ENCODE measurements at regions not wholly inside any gene's neighbourhood (a gene's known extent, or its start where the extent isn't known, plus 50 kb on each side); places are given as distances from the start of the nearest gene placed in this dataset.

DNA sequence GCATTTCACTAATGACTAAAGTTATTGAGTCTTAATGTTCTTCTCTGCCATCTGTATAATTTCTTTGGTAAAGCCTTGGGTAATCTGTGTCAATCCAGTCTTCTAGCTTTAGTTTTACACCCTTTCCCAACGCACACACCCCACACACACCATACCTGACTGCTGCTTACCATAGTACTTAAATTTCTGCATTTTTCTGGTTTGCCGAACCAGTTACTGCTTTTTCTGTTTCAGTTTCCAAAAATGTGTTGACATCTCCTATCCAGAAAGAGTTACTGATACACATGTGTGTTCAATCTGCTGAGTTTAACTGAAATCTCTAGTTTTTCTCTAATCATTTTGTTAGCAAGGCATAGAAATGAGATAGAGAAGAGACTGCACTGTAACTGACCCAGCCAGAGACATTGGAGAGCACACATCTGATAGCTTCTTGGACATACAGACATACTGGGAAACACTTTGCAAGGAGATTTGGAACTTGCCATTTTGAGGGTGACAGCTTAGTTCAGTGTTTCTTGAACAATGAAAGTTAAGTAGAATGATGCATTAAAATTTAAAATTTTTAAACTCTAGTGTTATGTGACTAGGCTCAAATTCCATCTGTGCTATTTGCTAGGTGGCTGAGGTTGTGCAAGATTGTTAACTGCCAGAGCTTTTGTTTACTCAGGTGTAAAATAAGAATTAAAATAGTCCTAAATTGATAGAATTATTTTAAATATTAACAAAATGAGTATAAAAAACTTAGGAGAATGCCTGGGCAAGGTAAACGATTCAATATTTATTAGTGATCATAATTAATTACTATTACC, 807.6 kb downstream of the DNAJB9 start:
- TF ChIP-seq, protein P1, sequence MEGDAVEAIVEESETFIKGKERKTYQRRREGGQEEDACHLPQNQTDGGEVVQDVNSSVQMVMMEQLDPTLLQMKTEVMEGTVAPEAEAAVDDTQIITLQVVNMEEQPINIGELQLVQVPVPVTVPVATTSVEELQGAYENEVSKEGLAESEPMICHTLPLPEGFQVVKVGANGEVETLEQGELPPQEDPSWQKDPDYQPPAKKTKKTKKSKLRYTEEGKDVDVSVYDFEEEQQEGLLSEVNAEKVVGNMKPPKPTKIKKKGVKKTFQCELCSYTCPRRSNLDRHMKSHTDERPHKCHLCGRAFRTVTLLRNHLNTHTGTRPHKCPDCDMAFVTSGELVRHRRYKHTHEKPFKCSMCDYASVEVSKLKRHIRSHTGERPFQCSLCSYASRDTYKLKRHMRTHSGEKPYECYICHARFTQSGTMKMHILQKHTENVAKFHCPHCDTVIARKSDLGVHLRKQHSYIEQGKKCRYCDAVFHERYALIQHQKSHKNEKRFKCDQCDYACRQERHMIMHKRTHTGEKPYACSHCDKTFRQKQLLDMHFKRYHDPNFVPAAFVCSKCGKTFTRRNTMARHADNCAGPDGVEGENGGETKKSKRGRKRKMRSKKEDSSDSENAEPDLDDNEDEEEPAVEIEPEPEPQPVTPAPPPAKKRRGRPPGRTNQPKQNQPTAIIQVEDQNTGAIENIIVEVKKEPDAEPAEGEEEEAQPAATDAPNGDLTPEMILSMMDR (IDR thresholded peaks at IDR 0.05) = no peak
- no peak overlapping the region for H3K4me3 ChIP-seq
- no peak for DNase-seq
- no peak overlapping the region for H3K27ac ChIP-seq
- H3K27me3 ChIP-seq = no peaks in the 10 kb centered on the region
- intact Hi-C loops (cut with DNase I; ENCODE audit: low total_unique reads) = no loop called here
- no peaks in the 10 kb centered on the region for H3K9me3 ChIP-seq
- no peaks in the 10 kb centered on the region for H3K36me3 ChIP-seq
- peaks cover 0 to 11% (median 0%) of the 10 kb centered on the region in 4 donors for H3K4me1 ChIP-seq

GRCh38 chr7:109386959-109387358, 817.3 kb downstream of the DNAJB9 start:
- no peak for DNase-seq
- H3K9me3 ChIP-seq = no peaks in the 10 kb centered on the region
- H3K4me3 ChIP-seq = no peak overlapping the region
- H3K36me3 ChIP-seq = no peaks in the 10 kb centered on the region
- no peak overlapping the region for H3K27ac ChIP-seq
- no peaks in the 10 kb centered on the region for H3K4me1 ChIP-seq
- intact Hi-C loops (cut with DNase I; ENCODE audit: low total_unique reads) = no loop called here
- no peaks in the 10 kb centered on the region for H3K27me3 ChIP-seq
- TF ChIP-seq, protein P1 (IDR thresholded peaks at IDR 0.05) = no peak

DNA sequence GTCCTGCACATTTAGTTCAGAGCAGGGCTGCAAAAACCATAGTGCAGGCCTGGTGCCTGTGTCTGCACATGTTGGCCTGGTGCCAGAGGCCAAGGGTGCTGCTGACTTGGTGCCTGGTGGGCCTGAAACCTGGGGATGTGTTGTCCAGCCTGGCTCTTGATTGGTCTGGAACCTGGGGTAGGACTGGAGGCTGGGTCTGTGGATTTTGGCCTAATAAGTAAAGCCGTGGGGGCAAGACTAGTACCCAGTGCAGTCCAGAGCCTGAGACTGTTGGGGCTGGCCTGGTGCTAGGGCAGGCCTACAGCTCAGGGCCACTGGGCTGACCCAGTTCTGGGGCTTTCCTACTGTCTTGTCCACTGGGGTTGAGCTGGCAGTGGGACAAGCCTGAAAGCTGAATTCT, 817.9 kb downstream of the DNAJB9 start:
- TF ChIP-seq, protein P1 (IDR thresholded peaks at IDR 0.05) = no peak
- intact Hi-C loops (cut with DNase I; ENCODE audit: low total_unique reads) = no loop called here
- H3K27ac ChIP-seq = no peak overlapping the region
- no peak overlapping the region for H3K4me3 ChIP-seq
- H3K9me3 ChIP-seq = no peaks in the 10 kb centered on the region
- no peaks in the 10 kb centered on the region for H3K27me3 ChIP-seq
- no peaks in the 10 kb centered on the region for H3K4me1 ChIP-seq
- peak in 1 of 2 donors; percentile 16 for DNase-seq
- no peaks in the 10 kb centered on the region for H3K36me3 ChIP-seq

DNA sequence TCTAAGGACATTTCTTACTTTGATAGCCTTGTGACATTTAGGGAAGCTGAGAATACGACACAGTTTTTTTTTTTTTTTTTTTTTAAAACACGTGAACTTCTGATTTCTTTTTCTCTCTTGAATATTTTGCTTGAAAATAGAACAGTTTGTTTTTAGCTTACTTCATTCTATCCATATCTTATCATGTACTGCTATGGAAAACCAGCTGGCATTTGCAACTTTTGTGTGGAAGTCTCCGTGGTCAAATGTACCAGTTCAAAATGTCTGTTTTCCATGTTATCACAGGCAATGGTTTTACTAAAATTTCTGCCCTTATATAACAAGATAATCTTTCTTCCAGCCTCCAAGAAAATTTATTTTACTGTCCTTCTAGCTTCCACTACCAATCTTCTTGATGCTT, 821.6 kb downstream of the DNAJB9 start:
- Histone ChIP-seq H3K27me3 (no peaks in the 10 kb centered on the region), H3K36me3 (no peaks in the 10 kb centered on the region), H3K4me1 (no peaks in the 10 kb centered on the region), H3K27ac (no peak overlapping the region), H3K9me3 (no peaks in the 10 kb centered on the region), H3K4me3 (no peak overlapping the region)
- intact Hi-C loops (cut with DNase I; ENCODE audit: low total_unique reads) = no loop called here
- no peak for DNase-seq
- TF ChIP-seq, protein P1 (IDR thresholded peaks at IDR 0.05) = no peak

- H3K9me3 ChIP-seq = no peaks in the 10 kb centered on the region
- no peaks in the 10 kb centered on the region for H3K27me3 ChIP-seq
- no peak for DNase-seq
- no peaks in the 10 kb centered on the region for H3K4me1 ChIP-seq
- intact Hi-C loops (cut with DNase I; ENCODE audit: low total_unique reads) = no loop called here
- H3K36me3 ChIP-seq = no peaks in the 10 kb centered on the region
- H3K4me3 ChIP-seq = no peak overlapping the region
- TF ChIP-seq, protein P1 (IDR thresholded peaks at IDR 0.05) = no peak
- H3K27ac ChIP-seq = no peak overlapping the region
These were observed 832.4 kb downstream of the DNAJB9 start for GRCh38 chr7:109402107-109402506.

All from tibial artery (tissue), 4 donors.